Fibroblast of pulmonary artery (primary cell): ENCODE measurements at regions not wholly inside any gene's neighbourhood (a gene's known extent, or its start where the extent isn't known, plus 50 kb on each side); places are given as distances from the start of the nearest gene placed in this dataset.

Experiments used
- DNase-seq: peaks from one replicate; pipeline ENCODE4 v3.0.0-alpha.2; 2010; ENCODE audit warnings: low read depth
- H3K4me3 ChIP-seq: replicated peaks from 2 replicates; pipeline ENCODE4 v1.5.1; 2011; ENCODE audit warnings: low read depth, mild to moderate bottlenecking, control low read depth, low read length, moderate library complexity
- TF ChIP-seq, protein P1 (sequence below): IDR thresholded peaks from 2 replicates; pipeline ENCODE4 v1.5.1; 2011; ENCODE audit warnings: mild to moderate bottlenecking, control low read depth, low read length, inconsistent platforms; ENCODE audit errors: missing control alignments

- DNase-seq: no peak
- TF ChIP-seq, protein P1, sequence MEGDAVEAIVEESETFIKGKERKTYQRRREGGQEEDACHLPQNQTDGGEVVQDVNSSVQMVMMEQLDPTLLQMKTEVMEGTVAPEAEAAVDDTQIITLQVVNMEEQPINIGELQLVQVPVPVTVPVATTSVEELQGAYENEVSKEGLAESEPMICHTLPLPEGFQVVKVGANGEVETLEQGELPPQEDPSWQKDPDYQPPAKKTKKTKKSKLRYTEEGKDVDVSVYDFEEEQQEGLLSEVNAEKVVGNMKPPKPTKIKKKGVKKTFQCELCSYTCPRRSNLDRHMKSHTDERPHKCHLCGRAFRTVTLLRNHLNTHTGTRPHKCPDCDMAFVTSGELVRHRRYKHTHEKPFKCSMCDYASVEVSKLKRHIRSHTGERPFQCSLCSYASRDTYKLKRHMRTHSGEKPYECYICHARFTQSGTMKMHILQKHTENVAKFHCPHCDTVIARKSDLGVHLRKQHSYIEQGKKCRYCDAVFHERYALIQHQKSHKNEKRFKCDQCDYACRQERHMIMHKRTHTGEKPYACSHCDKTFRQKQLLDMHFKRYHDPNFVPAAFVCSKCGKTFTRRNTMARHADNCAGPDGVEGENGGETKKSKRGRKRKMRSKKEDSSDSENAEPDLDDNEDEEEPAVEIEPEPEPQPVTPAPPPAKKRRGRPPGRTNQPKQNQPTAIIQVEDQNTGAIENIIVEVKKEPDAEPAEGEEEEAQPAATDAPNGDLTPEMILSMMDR: no peak
Observed at GRCh38 chr9:110146373-110146772, 61.6 kb downstream of the C9orf152 start.

GRCh38 chr9:110148384-110148783 is 59.6 kb downstream of the C9orf152 start:
- no peak overlapping the region for H3K4me3 ChIP-seq
- DNase-seq: no peak
- TF ChIP-seq, protein P1: no peak

More at GRCh38 chr9:110146373-110146772, 61.6 kb downstream of the C9orf152 start:
- H3K4me3 ChIP-seq: no peak overlapping the region

DNA sequence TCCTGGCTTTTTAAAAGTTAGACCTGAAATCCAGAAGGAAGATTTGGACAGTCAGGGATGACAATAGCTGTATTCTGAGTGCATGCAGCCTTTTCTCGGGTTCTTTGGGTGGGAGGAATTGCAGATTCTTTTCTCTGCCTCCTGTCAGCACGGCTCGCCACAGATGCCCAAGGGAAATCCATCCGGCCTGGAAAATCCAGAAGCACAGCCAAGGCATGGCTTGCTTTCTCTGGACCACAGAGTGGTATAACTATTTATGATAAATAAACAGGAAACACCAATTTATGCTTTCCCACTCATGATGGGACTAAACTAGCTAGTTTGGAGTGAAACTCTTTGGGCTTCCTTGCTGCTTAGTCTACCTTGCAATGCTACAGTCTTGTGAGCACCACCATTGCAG is 59.1 kb downstream of the C9orf152 start:
- no peak for DNase-seq

More for the DNA sequence above, 59.1 kb downstream of the C9orf152 start:
- TF ChIP-seq, protein P1: no peak
- H3K4me3 ChIP-seq: no peak overlapping the region
